PC-3 (cell line): ENCODE measurements at regions not wholly inside any gene's neighbourhood (a gene's known extent, or its start where the extent isn't known, plus 50 kb on each side); places are given as distances from the start of the nearest gene placed in this dataset.
"Not testable (repeated sequence)": the region's sequence is repeated elsewhere in the genome, so short reads cannot be mapped to it uniquely, and the experiment has no call there.

Source experiments
- ATAC-seq: fragments of 200-7000 bp; cut with Tn5 transposase; 2 replicates; pipeline ENCODE4 v1.9.1; 2020; ENCODE audit warnings: mild to moderate bottlenecking, moderate library complexity
- BruUV-seq: library from RNA; stranded (reverse); fragments of 400-500 nt; replicated peaks from 2 replicates; lab custom pipeline; 2021; lab: Mats Ljungman, UMichigan
- CTCF ChIA-PET: fragments of 300-600 bp; sonication (Branson Sonifier 250); formaldehyde crosslinking; loops from one replicate; lab custom pipeline; 2022; ENCODE audit warnings: antibody characterized with exemption; lab: Charles Lee
- POLR2A ChIA-PET: fragments of 300-600 bp; sonication (Branson Sonifier 250); formaldehyde crosslinking; loops from one replicate; lab custom pipeline; 2022; ENCODE audit warnings: antibody characterized with exemption; ENCODE audit not compliant: unreplicated experiment; lab: Charles Lee
- DNase-seq: peaks from one replicate; pipeline ENCODE4 v3.0.0-alpha.2; 2015
- H2AFZ ChIP-seq: fragments of 300-600 bp; sonication (generic); 2 replicates; pipeline ENCODE4 v1.6.0; 2016; ENCODE audit warnings: antibody characterized with exemption, low read length
- H3F3A ChIP-seq: fragments of 300-600 bp; sonication (generic); one replicate; pipeline ENCODE4 v1.6.0; 2017; ENCODE audit warnings: antibody characterized with exemption, low read length, control low read depth, mild to moderate bottlenecking; ENCODE audit not compliant: unreplicated experiment
- H3K27ac ChIP-seq: fragments of 300-600 bp; sonication (generic); 2 replicates; pipeline ENCODE4 v1.5.1; 2016; ENCODE audit warnings: mild to moderate bottlenecking, low read length
- H3K27me3 ChIP-seq: fragments of 300-600 bp; sonication (generic); 2 replicates; pipeline ENCODE4 v1.6.1; 2016; ENCODE audit warnings: low read length, mixed read lengths
- H3K36me3 ChIP-seq: fragments of 300-600 bp; sonication (generic); 2 replicates; pipeline ENCODE4 v1.6.1; 2016; ENCODE audit warnings: low read depth, mixed run types, low read length, mixed read lengths
- H3K4me1 ChIP-seq: fragments of 300-600 bp; sonication (generic); 2 replicates; pipeline ENCODE4 v1.5.1; 2016; ENCODE audit warnings: low read length; ENCODE audit not compliant: insufficient read depth
- H3K4me2 ChIP-seq: fragments of 300-600 bp; sonication (generic); 2 replicates; pipeline ENCODE4 v1.6.0; 2016; ENCODE audit warnings: low read length
- H3K4me3 ChIP-seq: fragments of 300-600 bp; sonication (generic); 2 replicates; pipeline ENCODE4 v1.5.1; 2016; ENCODE audit warnings: mild to moderate bottlenecking, low read length, mixed read lengths
- H3K79me2 ChIP-seq: fragments of 300-600 bp; sonication (generic); 2 replicates; pipeline ENCODE4 v1.6.1; 2017; ENCODE audit warnings: low read length, mixed read lengths
- H3K9ac ChIP-seq: fragments of 300-600 bp; sonication (generic); 2 replicates; pipeline ENCODE4 v1.6.0; 2016; ENCODE audit warnings: mild to moderate bottlenecking, low read length
- H3K9me2 ChIP-seq: fragments of 300-600 bp; sonication (generic); replicated peaks from 2 replicates; pipeline ENCODE4 v1.6.1; 2016; ENCODE audit warnings: mixed run types, low read length, mixed read lengths
- H3K9me3 ChIP-seq: fragments of 300-600 bp; sonication (generic); 2 replicates; pipeline ENCODE4 v1.6.1; 2016; ENCODE audit warnings: low read length, mixed read lengths
- H4K20me1 ChIP-seq: fragments of 300-600 bp; sonication (generic); 2 replicates; pipeline ENCODE4 v1.6.1; 2016; ENCODE audit warnings: low read length, mixed read lengths
- CTCF ChIP-seq: fragments of 300-600 bp; sonication (generic); conservative IDR thresholded peaks from 2 replicates; pipeline ENCODE4 v1.5.1; 2017; ENCODE audit warnings: antibody characterized with exemption, low read depth, mild to moderate bottlenecking, low read length
- EZH2 ChIP-seq: fragments of 300-600 bp; sonication (generic); IDR thresholded peaks from one replicate; pipeline ENCODE4 v1.6.1; 2017; ENCODE audit warnings: antibody characterized with exemption, mild to moderate bottlenecking, low read length; ENCODE audit not compliant: unreplicated experiment
- EZH2phosphoT487 ChIP-seq: fragments of 300-600 bp; sonication (generic); IDR thresholded peaks from 2 replicates; pipeline ENCODE4 v1.6.1; 2018; ENCODE audit warnings: mild to moderate bottlenecking, antibody characterized with exemption, low read length, borderline replicate concordance
- intact Hi-C: fragments of 100-400 bp; cut with micrococcal nuclease; formaldehyde crosslinking; loops from 2 replicates; pipeline ENCODE4 v1.9.0; 2023

- Histone ChIP-seq H3K9ac (peak overlapping the region; percentile 78), H2AFZ (no peak overlapping the region), H3F3A (peaks cover 11% of the 10 kb centered on the region), H3K9me3 (no peaks in the 10 kb centered on the region), H3K36me3 (no peaks in the 10 kb centered on the region), H3K4me1 (peaks cover 25% of the 10 kb centered on the region), H3K4me3 (peak overlapping the region; percentile 56; the same call in 1 of the 2 replicates), H3K27me3 (no peaks in the 10 kb centered on the region), H3K79me2 (no peaks in the 10 kb centered on the region), H4K20me1 (no peaks in the 10 kb centered on the region), H3K4me2 (peak overlapping the region; percentile 81), H3K9me2 (no peaks in the 10 kb centered on the region), H3K27ac (peak overlapping the region; percentile 96)
- DNase-seq (peak; percentile 98), ATAC-seq (peak; percentile 85)
- TF ChIP-seq CTCF: no peak
- no peak for TF ChIP-seq EZH2
- no peak for TF ChIP-seq EZH2phosphoT487
- intact Hi-C loops: no loop called here
- CTCF ChIA-PET: interaction anchor here (1.1 kb wide), 1 partner anchor 109 kb away, joined by 6 read pairs; no protein-coding TSS in a partner anchor
- POLR2A ChIA-PET: interaction anchor here (1.2 kb wide), 1 partner anchor 109 kb away, joined by 18 read pairs; no protein-coding TSS in a partner anchor
- no TSS peak for BruUV-seq
Observed at GRCh38 chr3:153052096-153052460, 109.9 kb upstream of the RAP2B start.

- H3K27ac ChIP-seq: no peak overlapping the region
- DNase-seq (no peak), ATAC-seq (no peak)
- H3K4me3 ChIP-seq: no peak overlapping the region
- no peaks in the 10 kb centered on the region for H3K79me2 ChIP-seq
- H2AFZ ChIP-seq: no peak overlapping the region
- H3K4me2 ChIP-seq: no peak overlapping the region
- no peaks in the 10 kb centered on the region for H3K27me3 ChIP-seq
- intact Hi-C loops: no loop called here
- POLR2A ChIA-PET: no interaction called here
- no peaks in the 10 kb centered on the region for H3K9me2 ChIP-seq
- H3F3A ChIP-seq: peaks cover 22% of the 10 kb centered on the region
- H3K4me1 ChIP-seq: peaks cover 44% of the 10 kb centered on the region
- BruUV-seq: no TSS peak
- CTCF ChIA-PET: no interaction called here
- H3K9me3 ChIP-seq: no peaks in the 10 kb centered on the region
- H4K20me1 ChIP-seq: no peaks in the 10 kb centered on the region
- no peaks in the 10 kb centered on the region for H3K36me3 ChIP-seq
- no peak overlapping the region for H3K9ac ChIP-seq
- TF ChIP-seq CTCF (no peak), EZH2 (no peak), EZH2phosphoT487 (no peak)
Observed at GRCh38 chr3:153055217-153055616, 106.8 kb upstream of the RAP2B start.

GRCh38 chr3:153055779-153056178 lies 106.2 kb upstream of the RAP2B start:
- Histone ChIP-seq H3K9ac (no peak overlapping the region), H3K27ac (no peak overlapping the region), H3K9me2 (no peaks in the 10 kb centered on the region), H3K9me3 (no peaks in the 10 kb centered on the region), H3K27me3 (no peaks in the 10 kb centered on the region), H3K79me2 (no peaks in the 10 kb centered on the region), H3K4me2 (no peak overlapping the region), H3K4me3 (no peak overlapping the region), H2AFZ (no peak overlapping the region), H3K4me1 (peaks cover 39% of the 10 kb centered on the region), H3F3A (peaks cover 20% of the 10 kb centered on the region), H4K20me1 (no peaks in the 10 kb centered on the region), H3K36me3 (no peaks in the 10 kb centered on the region)
- no peak for TF ChIP-seq EZH2
- TF ChIP-seq CTCF: no peak
- no peak for TF ChIP-seq EZH2phosphoT487
- no TSS peak for BruUV-seq
- intact Hi-C loops: no loop called here
- ChIA-PET POLR2A (no interaction called here), CTCF (no interaction called here)
- DNase-seq: no peak
- ATAC-seq: no peak

GRCh38 chr3:153058031-153058688 lies 103.9 kb upstream of the RAP2B start:
- peak; percentile 60 for DNase-seq
- peak; percentile 85 for ATAC-seq
- Histone ChIP-seq H3K4me2 (peak overlapping the region; percentile 61), H3K4me3 (peak overlapping the region; percentile 45; the same call in 1 of the 2 replicates), H3K27ac (peak overlapping the region; percentile 94), H3K9ac (peak overlapping the region; percentile 72), H3K4me1 (peaks cover 18% of the 10 kb centered on the region), H3F3A (peaks cover 11% of the 10 kb centered on the region)
- H3K9me3 ChIP-seq, H3K79me2 ChIP-seq, H2AFZ ChIP-seq, H3K36me3 ChIP-seq, BruUV-seq, POLR2A ChIA-PET, CTCF ChIA-PET, H4K20me1 ChIP-seq, H3K27me3 ChIP-seq, intact Hi-C loops, H3K9me2 ChIP-seq: not testable (repeated sequence)
